D341Med (cell line): ENCODE measurements at regions not wholly inside any gene's neighbourhood (a gene's known extent, or its start where the extent isn't known, plus 50 kb on each side); places are given as distances from the start of the nearest gene placed in this dataset.

ENCODE experiments used
- DNase-seq: peaks from one replicate; pipeline ENCODE4 v3.0.0; 2012; ENCODE audit warnings: low spot score

DNA sequence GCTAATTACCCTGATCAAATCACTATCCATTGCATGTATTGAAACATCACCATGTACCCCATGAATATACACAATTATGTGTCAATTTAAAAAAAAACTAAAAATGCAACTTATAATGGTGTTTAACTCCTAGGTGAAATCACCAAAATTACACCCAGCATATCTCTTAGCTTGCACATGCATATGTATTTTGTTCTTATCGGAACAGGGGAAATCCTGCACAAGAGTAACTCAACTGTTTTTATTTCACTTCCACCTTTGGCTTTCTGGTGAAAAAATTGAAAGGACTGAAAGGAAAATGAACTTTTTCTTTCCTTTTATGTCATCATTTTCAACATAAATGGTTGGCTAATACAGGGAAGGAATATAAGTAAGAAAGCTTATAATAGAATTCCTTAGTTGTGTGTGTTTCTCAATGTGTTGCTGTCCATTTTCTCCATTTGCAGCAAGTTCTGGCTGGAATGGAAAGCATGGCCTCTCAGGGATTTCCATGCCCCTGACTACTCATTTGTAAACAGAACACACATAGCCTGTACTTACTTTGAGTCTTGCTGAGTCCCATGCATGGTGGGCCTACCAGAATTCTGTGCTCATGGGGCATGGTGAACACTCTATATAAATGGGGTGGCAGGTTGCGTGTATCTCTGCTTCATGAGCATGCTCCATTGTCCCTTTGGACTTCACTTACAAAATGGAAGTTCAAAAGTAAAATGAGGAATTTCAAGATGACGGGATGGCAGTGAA lies 462.0 kb downstream of the HS3ST3B1 start:
- DNase-seq = no peak

DNA sequence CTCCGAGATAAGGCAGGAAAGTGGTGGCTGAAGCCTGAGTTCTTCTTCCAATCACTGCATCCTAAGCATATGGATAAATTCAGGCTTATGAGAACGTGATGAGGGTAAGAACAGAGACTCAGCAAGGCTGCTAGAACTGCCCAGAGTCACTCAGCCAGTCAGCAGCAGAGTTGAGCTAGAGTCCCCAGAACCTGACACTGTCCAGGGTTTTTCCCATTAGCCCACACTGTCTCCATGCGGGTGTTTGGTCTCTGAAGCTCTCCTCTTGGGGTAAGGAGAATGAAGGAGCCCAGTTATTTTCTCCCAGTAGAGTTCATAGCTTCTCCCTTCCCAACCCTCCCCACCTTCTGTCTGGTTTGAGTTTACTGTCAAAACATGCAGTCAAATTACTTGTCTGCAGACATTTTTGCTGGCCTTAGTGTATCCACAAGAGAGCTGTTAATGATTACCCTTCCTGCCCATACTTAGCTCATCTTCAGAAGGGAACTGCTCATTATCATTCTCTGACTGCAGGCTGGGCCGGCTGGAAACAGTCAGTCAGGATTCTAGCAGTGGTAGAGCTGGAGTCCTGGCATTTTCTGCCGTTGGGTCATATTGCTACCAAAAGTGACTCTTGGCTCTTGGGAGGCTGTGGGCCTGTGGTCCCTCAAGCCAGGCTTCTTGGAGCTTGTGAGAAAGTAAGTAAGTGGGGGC lies 460.0 kb downstream of the HS3ST3B1 start:
- DNase-seq = no peak

DNA sequence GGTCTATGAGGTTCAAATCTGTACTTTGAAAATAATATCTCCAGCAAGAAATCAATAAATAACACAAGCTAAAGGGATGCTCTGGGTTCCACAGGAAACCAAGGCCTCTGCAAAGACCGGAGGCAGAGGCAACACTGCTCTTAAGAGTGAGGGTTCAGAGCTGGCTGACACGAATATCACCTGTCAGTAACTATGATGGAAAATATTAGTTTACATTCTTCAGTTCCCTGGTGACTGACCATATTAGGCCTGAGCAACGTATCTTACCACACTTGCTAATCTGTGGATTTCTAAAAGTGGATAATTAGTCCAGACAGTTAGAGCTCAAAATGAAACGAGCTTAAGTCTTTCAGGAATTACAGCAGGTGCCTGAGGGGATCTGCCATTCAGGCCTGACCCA lies 459.3 kb downstream of the HS3ST3B1 start:
- DNase-seq = no peak

DNA sequence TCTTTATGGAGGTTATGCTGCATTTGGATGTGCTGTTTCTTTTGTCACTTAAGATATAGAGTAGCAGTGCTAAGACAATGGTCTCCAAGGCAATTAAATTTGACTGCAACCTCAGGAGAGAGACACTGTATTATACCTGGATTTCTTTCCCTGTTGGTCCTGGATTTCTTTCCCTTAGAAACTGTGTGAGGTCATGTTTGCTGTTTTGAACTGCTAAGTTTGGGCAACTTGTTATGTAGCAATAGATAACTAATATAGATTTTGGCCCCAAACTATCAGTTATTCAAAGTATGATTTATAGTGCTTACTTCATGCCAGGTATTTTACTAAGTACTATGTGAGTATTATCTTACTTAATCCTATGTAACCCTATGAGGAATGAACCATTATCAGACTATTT lies 458.4 kb downstream of the HS3ST3B1 start:
- no peak for DNase-seq

DNA sequence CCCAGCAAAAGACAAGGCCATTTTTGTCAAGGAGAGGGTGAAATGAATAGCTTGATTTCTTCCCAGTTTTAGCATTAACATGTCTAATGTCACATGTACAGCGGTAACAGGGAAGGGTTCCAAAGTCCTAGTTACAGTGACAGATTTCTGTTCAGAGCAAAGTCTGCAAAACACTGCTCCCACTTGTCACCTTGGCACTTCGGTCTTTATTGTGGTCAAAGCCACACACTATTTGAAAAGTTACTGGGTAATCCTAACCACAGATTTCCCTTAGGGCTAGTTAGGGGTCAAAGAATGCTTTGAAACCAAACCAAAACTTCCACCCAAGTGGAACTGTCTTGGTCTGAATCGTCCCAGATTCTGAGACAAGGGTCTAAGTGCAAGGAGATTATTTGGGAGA lies 455.6 kb downstream of the HS3ST3B1 start:
- DNase-seq = no peak

DNA sequence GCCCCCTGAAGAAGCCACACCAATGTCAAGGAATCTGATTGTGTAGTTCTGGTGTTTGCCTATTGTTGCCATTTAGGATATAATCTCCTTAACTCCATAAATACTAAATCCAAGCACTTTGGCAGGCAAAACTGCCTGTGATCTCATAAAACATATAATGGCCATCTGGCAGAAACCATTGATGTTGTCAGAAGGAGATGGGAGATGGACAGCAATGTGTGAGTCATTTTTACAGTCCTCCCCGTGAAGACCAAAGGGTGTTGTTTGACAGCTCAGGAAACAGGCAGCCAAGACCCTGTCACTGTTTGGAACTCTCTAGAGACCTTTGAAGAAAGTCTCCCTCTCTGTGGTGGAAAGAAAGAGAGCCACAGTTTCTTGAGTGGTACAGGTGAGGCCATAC lies 454.1 kb downstream of the HS3ST3B1 start:
- no peak for DNase-seq

DNA sequence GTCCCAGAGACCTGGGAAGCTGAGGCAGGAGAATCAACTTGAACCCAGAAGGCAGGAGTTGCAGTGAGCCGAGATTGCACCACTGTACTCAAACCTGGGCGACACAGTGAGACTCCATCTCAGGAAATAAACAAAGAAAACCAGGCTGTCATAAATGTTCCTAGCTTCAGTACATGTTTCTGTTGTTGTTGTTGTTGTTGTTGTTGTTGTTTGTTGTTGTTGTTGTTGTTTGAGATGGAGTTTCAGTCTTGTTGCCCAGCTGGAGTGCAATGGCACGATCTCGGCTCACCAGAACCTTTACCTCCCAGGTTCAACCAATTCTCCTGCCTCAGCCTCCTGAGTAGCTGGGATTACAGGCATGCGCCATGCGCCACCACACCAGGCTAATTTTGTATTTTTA lies 452.5 kb downstream of the HS3ST3B1 start:
- DNase-seq = no peak

DNA sequence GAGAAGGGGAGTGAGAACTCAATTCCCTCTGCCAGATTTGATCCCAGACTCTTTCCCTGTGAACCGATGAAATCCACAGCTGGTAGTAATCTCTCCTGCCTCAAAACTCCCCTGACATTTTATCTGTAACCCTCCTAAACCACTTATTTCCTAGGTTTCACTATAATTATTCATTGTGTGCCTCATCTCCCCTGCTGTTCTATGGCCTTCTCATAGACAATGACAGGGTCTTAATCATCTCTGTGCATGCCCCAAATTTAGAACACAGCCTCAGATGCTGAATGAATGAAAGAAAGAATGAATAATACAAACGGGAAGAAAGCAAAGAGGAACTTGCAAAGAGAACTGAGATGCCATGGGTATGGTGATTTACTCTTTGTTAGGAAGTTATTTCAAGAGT lies 451.1 kb downstream of the HS3ST3B1 start:
- DNase-seq = no peak

DNA sequence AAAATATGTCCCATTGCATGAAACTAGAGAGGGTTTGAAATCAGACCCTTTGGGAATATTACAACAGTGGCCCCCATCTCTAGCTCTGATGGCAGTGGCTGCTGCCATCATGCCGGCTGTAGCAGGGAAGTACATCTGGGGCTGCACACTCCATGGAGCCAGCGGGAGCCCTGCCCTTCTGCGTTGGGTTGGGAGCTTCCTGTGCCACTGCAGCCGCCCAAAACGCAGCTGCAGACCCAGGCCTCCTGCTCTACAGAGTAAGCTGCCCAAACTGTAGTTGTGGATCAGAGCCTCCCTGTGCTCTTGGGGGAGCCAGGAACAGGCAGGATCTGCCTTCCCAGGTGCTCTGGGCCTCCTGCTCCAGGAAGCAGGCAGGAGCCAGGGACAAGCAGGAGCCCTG lies 450.0 kb downstream of the HS3ST3B1 start:
- no peak for DNase-seq

DNA sequence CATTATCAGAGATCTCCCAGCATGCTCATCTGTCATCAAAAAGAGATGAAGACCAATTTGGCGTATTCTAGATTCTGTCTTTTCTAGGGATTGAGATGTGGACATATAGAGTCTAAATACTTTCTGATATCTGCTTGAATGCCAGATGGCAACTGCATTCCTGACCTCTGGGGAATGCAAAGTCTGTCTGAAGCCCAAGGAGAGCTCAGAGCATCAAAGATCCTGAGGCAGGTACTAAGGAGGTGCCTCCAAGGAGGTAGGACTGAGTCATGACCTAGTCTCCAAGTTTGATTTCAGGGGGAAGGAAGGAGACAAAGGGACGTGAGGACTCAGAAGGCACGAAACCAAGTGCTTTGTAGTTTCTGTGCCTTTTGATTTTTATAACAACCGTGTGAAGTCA lies 448.4 kb downstream of the HS3ST3B1 start:
- DNase-seq = no peak

DNA sequence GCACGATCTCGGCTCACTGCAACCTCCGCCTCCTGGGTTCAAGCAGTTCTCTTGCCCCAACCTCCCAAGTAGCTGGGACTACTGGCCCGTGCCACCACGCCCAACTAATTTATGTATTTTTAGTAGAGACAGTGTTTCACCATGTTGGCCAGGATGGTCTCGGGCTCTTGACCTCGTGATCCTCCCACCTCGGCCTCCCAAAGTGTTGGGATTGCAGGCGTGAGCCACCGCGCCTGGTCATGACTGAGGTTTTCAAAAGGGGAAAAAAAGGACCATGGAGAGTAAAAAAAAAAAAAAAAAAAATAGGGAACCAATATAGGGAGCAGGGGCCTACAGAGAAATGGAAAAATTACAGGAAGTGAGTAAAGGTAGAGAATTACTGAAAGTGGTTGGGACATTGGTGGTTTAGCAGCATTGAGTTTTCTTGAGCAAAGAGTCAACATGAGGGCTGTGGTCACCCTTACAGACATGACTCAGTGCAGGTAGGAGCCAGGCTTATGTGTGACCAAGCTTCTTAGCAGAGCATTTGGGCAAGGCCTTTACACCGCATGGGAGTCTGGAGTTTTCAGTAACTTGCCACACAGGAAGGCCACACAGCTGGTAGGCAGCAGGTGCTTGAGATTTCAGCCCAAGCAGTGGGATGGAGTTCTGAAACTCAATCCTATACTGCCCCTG lies 447.3 kb downstream of the HS3ST3B1 start:
- no peak for DNase-seq

DNA sequence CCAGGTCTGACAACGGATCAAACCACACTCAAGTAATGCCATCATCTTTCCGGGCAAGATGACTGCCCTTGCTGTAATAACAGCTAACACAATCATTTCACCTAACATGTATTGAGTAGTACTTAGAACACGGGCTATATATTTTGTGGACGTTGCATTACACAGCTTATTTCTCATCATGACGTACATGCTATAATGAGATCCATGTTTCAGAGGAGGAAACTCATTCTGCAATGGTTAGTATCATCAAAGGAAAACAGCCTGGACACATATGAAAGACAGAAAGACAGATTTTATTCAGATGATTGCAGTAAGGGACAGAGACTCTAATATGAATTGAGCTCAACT lies 446.7 kb downstream of the HS3ST3B1 start:
- no peak for DNase-seq

DNA sequence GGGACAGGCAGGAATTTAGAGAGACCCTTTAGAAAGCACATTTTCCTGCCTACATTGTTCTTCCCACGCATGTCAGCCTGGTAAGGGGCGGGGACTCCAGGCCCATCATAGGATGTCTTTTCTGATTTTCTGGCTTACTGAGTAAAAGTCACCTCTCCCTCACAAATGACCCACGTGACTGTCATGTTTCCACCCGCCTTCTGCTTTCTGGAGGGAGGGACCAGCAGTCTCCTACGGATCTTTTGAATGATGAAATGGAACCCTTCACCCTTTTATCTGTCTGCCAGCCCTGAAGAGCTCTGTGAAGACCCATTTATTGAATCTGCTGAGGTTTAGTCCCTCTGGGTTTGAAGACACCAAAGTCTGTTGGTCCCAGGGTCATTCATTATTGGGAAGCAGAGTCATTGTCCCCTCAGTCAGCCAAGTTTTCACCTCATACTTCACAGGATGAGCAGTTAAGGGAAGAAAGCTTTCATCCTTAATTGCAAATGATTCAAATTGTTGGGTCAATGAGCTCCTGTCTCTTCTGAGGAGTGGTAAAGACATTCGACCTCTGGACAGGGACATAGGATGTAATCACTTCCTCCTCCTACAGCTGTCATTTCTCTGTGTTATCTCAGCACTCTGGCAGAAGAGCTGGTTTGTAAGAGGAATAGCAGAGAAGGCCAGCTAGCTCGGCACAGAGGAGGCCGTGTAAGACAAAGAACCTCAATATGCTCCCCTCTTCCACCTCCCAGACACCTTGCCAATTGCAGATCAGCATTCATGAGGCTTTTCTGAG lies 446.1 kb downstream of the HS3ST3B1 start:
- no peak for DNase-seq

DNA sequence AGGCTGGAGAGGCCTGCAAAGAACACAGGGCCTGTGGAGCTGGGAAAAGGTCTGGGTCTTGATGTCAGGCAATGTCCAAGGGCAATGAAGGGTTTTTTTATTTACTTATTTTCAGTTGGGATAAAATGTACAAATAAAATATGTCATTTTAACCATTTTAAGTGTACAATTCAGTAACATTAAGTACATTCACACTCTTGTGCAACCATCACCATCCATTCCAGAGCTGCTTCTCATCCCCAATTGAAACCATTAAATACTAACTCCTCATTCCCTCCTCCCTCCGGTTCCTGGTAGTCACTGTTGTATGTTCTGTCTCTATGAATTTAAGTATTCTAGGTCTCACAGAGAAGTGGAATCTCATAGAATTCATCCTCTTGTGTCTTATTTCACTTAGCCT lies 444.7 kb downstream of the HS3ST3B1 start:
- no peak for DNase-seq

DNA sequence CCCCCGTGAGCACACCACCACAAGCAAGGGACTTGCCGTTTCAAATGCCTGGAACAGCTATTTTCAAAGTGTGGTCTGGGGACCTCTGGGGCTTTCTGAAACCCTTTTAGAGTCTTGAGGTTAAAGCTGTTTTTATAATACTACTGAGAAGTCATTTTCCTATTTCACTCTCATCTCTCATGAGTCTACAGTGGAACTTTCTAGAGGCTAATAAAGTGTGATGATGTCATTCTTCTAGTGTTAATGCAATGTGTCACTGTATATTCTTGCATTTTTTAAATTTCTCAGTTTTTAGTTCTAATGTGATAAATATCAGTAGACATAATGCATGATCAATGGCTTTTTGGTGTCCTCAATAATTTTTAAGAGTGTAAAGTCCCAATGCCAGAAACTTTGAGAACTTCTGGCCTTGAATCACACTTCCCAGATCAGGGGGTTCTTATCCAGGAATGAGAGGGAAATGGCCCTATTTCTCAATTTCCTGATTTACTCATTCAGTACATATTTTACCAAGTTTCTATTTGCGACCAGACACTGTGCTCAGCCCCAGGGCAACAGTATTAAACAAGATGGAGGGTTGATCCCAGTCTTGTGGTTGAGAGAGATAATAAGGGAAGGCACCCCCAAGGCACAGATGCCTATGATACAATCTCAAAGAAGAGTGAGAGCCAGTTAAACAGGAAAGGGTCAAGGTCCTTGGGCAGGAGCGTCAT lies 444.0 kb downstream of the HS3ST3B1 start:
- no peak for DNase-seq

DNA sequence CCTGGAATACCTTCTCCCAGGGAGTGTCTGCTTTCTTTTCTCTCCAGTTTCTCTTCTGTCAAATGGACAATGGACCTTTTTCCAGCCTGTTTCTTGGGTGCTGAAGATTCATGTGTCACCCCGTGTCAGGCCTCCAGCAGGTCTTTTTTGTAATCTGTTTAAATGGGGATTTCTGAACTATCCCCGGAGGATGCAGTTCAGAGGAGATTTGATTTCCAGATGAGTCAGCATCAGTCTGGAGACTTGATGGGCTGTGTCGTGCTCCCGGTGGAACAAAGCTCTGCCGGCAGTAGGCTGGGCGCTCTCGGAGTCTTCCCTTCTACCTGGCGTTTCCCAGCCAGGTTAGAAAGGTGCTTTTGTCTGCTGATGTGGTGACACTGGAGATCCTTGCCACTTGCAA lies 440.6 kb downstream of the HS3ST3B1 start:
- DNase-seq = no peak

DNA sequence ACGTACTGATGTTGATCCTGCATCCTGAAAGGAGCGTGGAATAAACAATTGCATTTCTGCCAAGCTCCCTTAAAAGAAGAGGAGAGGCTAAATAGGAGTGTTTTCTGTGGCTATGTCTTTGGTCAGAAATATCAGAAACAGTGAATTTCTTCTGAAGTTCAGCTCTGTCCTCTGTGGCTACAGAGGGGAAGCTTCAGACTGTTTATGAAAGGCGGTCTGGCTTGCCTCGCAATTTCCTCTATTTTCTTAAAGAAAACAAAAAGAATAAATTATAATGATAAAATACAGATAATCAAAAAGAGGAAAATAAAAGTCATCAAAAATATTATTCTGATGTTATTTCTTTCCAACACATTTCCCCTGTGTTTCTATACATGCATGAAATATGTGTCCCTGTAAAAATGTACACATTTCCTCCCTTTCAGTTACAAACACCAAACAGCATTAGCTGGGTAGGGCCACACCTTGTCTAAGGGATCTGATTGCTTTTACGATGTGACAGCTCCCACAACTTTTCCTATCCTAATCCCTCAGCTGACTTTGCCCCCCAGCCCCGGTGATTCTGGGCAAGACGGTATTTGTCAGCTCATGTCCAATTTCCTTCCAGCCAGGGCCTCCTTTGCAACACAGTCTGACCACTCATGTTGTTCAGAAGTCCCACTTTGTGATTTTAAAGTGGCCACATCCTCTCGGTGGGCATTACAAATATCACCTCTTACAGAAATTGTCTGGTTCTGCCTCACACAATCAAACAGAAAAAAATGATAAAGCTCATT lies 439.0 kb downstream of the HS3ST3B1 start:
- DNase-seq = no peak

DNA sequence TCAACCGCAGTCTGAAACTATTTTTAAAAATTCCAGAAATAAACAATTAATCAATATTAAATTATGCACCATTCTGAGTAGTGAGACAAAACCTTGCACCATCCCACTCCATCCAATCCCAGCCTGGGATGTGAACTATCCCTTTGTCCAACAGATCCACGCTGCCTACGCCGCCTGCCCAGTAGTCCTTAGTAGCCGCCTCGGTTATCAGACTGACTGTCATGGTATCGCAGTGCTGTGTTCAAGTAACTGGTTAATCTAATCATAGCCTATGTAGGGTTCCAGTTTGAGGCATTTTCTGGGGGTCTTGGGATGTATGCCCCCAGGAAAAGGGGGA lies 437.7 kb downstream of the HS3ST3B1 start:
- no peak for DNase-seq

DNA sequence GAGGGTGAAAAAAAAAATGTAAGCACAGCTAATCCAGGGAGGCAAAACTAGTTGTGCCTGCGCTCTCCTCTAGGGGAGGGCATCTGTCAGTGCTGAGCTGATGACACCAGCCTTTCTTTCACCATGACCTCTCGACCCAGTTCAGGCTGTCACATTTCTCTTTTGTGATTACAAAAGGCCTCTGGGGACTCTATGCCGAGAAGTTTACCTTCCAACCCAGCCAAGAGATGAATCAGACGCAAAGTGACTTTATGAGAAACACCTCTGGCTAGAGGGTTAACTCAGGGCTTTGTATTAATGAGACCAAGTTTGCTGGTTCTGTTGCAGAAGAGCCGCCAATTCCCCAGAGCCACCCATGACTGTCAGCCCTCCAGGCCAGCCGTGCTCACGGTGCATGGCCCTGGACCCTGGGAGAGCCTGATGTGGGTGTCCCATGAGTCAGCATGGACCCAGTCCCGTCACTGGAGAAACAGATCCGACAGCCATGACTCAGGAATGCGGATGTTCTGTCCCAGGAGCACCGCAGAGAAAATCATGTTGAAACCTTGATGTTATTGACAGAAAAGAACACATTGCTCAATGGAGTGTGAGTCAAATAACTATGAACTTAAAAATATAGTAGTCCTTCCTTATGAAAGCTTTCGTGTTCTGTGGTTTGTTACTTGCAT lies 437.2 kb downstream of the HS3ST3B1 start:
- no peak for DNase-seq

DNA sequence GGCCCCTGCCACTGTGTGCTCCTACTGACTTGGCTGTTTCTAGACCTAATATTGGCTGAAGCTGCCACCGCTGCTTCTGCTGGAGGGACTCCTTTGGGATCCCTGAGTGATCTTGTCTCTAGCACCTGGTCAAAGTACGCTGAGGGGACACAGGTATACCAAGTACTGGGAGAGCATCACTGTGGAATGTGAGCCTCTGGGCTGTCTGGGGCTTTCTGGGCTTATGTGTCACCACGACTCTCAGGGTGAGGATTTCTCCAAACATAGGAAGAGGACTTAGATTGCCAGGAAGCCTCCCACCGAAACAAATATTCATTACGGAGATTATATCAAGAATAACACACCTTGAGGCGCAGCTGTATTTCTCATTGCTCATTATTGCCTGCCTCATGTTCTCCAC lies 435.8 kb downstream of the HS3ST3B1 start:
- no peak for DNase-seq

DNA sequence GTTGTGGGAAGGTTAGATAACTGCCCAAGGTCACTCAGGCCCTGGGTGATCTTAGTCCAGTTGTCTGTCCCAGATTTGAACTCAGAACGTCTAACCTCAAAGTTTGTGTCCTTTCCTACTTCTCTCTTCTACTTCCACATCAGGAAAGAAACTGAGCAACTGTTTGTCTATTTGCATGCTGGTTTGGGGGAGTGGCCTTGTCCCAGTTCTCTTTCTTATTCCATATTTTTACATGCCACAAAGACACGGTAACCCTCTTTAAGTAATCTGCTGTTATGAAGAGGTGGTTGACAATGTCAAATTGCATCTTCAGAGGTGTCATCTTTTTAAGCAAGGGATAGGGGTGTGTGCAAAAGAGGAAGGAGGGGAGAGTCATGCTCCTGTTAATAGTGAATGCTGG lies 432.5 kb downstream of the HS3ST3B1 start:
- no peak for DNase-seq
